ENCODE measurements at regions not wholly inside any gene's neighbourhood (a gene's known extent, or its start where the extent isn't known, plus 50 kb on each side); places are given as distances from the start of the nearest gene placed in this dataset.

GRCh38 chr7:130918129-130919052, 184.4 kb upstream of the KLF14 start:
- no peak for DNase-seq (ENCODE audit: low read depth)
- no peak overlapping the region for H3K4me3 ChIP-seq (ENCODE audit: low read depth, low read length)
- TF ChIP-seq CTCF (conservative IDR thresholded peaks at IDR 0.05; ENCODE audit: low read depth, low read length), result no peak

- H3K4me3 ChIP-seq (ENCODE audit: low read depth, low read length), result no peak overlapping the region
- no peak for DNase-seq (ENCODE audit: low read depth)
- no peak for TF ChIP-seq CTCF (conservative IDR thresholded peaks at IDR 0.05; ENCODE audit: low read depth, low read length)
Observed at GRCh38 chr7:130919316-130920103, 185.5 kb upstream of the KLF14 start.

- no peak for TF ChIP-seq CTCF (conservative IDR thresholded peaks at IDR 0.05; ENCODE audit: low read depth, low read length)
- no peak overlapping the region for H3K4me3 ChIP-seq (ENCODE audit: low read depth, low read length)
- DNase-seq (ENCODE audit: low read depth), result no peak
Observed at GRCh38 chr7:130920122-130920521, 186.1 kb upstream of the KLF14 start.

- H3K4me3 ChIP-seq (ENCODE audit: low read depth, low read length), result peak overlapping the region; percentile 41
- TF ChIP-seq CTCF (conservative IDR thresholded peaks at IDR 0.05; ENCODE audit: low read depth, low read length), result no peak
- peak; percentile 97 for DNase-seq (ENCODE audit: low read depth)
Observed at GRCh38 chr7:130921391-130922180, 187.6 kb upstream of the KLF14 start.

GRCh38 chr7:130922206-130923112, 188.5 kb upstream of the KLF14 start:
- no peak for TF ChIP-seq CTCF (conservative IDR thresholded peaks at IDR 0.05; ENCODE audit: low read depth, low read length)
- peak overlapping the region; percentile 41 for H3K4me3 ChIP-seq (ENCODE audit: low read depth, low read length)
- DNase-seq (ENCODE audit: low read depth), result no peak

GRCh38 chr7:130923365-130923764, 189.4 kb upstream of the KLF14 start:
- DNase-seq (ENCODE audit: low read depth), result no peak
- TF ChIP-seq CTCF (conservative IDR thresholded peaks at IDR 0.05; ENCODE audit: low read depth, low read length), result no peak
- no peak overlapping the region for H3K4me3 ChIP-seq (ENCODE audit: low read depth, low read length)

All from epithelial cell of proximal tubule (primary cell).